Cardiac muscle cell (in vitro differentiated cells and primary cell): ENCODE measurements at regions not wholly inside any gene's neighbourhood (a gene's known extent, or its start where the extent isn't known, plus 50 kb on each side); places are given as distances from the start of the nearest gene placed in this dataset.
"Not testable (repeated sequence)": the region's sequence is repeated elsewhere in the genome, so short reads cannot be mapped to it uniquely, and the experiment has no call there.

Experiments used
- DNase-seq, 2 donors: peaks; one replicate each; pipeline versions ENCODE4 v3.0.0 to v3.0.0-alpha.2; 2010 to 2017; ENCODE audit warnings: low read depth in 1 of 2, low spot score in 1 of 2
- H3K27ac ChIP-seq: fragments of 200-600 bp; sonication (generic); 2 replicates; pipeline ENCODE4 v1.5.1; 2016
- H3K27me3 ChIP-seq: fragments of 200-600 bp; sonication (generic); 2 replicates; pipeline ENCODE4 v1.6.0; 2016; ENCODE audit warnings: control low read depth
- H3K36me3 ChIP-seq: fragments of 200-600 bp; sonication (generic); 2 replicates; pipeline ENCODE4 v1.5.1; 2016; ENCODE audit warnings: control low read depth
- H3K4me1 ChIP-seq: fragments of 200-600 bp; sonication (generic); 2 replicates; pipeline ENCODE4 v1.8.1; 2017; ENCODE audit warnings: low read depth, mild to moderate bottlenecking, mixed run types
- H3K4me3 ChIP-seq: fragments of 200-600 bp; sonication (generic); 2 replicates; pipeline ENCODE4 v1.5.1; 2016; ENCODE audit warnings: mild to moderate bottlenecking
- H3K9me3 ChIP-seq: fragments of 200-600 bp; sonication (generic); 2 replicates; pipeline ENCODE4 v1.5.1; 2017; ENCODE audit warnings: low read depth, mild to moderate bottlenecking, control low read depth
- TF ChIP-seq, protein P1 (sequence below): IDR thresholded peaks from 2 replicates; pipeline ENCODE4 v1.5.1; 2012; ENCODE audit warnings: low read depth, mild to moderate bottlenecking, low read length

GRCh38 chr11:92098172-92098571 lies 126.4 kb upstream of the FAT3 start:
- peak in 1 of 2 donors; percentile 1 for DNase-seq
- no peaks in the 10 kb centered on the region for H3K4me1 ChIP-seq
- no peaks in the 10 kb centered on the region for H3K36me3 ChIP-seq
- no peak overlapping the region for H3K4me3 ChIP-seq
- no peaks in the 10 kb centered on the region for H3K9me3 ChIP-seq
- no peak overlapping the region for H3K27ac ChIP-seq
- TF ChIP-seq, protein P1, sequence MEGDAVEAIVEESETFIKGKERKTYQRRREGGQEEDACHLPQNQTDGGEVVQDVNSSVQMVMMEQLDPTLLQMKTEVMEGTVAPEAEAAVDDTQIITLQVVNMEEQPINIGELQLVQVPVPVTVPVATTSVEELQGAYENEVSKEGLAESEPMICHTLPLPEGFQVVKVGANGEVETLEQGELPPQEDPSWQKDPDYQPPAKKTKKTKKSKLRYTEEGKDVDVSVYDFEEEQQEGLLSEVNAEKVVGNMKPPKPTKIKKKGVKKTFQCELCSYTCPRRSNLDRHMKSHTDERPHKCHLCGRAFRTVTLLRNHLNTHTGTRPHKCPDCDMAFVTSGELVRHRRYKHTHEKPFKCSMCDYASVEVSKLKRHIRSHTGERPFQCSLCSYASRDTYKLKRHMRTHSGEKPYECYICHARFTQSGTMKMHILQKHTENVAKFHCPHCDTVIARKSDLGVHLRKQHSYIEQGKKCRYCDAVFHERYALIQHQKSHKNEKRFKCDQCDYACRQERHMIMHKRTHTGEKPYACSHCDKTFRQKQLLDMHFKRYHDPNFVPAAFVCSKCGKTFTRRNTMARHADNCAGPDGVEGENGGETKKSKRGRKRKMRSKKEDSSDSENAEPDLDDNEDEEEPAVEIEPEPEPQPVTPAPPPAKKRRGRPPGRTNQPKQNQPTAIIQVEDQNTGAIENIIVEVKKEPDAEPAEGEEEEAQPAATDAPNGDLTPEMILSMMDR: no peak
- no peaks in the 10 kb centered on the region for H3K27me3 ChIP-seq

- no peaks in the 10 kb centered on the region for H3K27me3 ChIP-seq
- H3K4me1 ChIP-seq: no peaks in the 10 kb centered on the region
- TF ChIP-seq, protein P1: no peak
- no peak overlapping the region for H3K27ac ChIP-seq
- DNase-seq: no peak
- no peaks in the 10 kb centered on the region for H3K9me3 ChIP-seq
- H3K4me3 ChIP-seq: no peak overlapping the region
- no peaks in the 10 kb centered on the region for H3K36me3 ChIP-seq
Measured at GRCh38 chr11:92087725-92088537, 136.7 kb upstream of the FAT3 start.

DNA sequence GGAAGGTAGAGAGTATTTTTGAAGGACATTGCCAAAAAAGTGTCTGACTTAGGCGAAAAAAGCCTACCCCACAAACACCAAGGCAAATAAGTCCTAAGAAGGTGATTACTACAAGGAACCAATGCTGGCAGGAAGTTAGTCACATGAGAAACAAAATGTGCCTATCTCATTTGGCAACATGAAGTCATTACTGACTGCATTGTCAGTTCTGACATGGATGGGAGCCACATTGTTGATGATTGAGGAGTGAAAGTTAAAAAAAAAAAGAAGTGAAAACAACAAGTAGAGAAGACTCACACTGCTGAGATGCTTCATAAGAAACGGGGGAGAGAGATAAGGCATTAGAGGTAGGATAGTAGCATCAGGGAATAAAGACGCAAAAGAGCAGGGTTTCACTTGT lies 141.5 kb upstream of the FAT3 start:
- DNase-seq: no peak
- no peaks in the 10 kb centered on the region for H3K27me3 ChIP-seq
- H3K27ac ChIP-seq: no peak overlapping the region
- H3K36me3 ChIP-seq: no peaks in the 10 kb centered on the region
- no peaks in the 10 kb centered on the region for H3K4me1 ChIP-seq
- no peaks in the 10 kb centered on the region for H3K9me3 ChIP-seq
- no peak overlapping the region for H3K4me3 ChIP-seq
- TF ChIP-seq, protein P1: no peak

DNA sequence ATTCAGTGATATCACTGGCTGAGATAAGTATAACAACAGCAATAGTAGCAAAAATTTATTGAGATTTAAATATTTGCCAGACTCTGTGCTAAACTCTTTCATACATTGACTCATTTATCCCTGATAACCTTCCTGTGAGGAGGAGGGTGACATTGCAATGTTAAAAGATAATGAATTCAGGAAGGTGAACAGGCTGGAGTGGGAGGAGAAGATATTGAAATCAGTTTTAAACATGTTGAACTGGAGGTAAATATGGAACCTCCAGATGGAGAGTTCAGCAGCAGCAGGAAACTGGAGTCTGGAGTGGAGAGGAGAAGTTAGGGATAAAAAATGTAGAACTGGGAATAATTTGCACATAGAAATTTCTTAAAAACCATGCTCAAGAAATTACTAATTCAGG lies 142.0 kb upstream of the FAT3 start:
- Histone ChIP-seq H3K4me3 (no peak overlapping the region), H3K4me1 (no peaks in the 10 kb centered on the region), H3K36me3 (no peaks in the 10 kb centered on the region), H3K9me3 (no peaks in the 10 kb centered on the region), H3K27ac (no peak overlapping the region), H3K27me3 (no peaks in the 10 kb centered on the region)
- TF ChIP-seq, protein P1: no peak
- DNase-seq: no peak

GRCh38 chr11:92074498-92074897 lies 150.1 kb upstream of the FAT3 start:
- not testable (repeated sequence) for H3K27me3 ChIP-seq, H3K36me3 ChIP-seq, H3K4me3 ChIP-seq, H3K27ac ChIP-seq, DNase-seq, H3K4me1 ChIP-seq, H3K9me3 ChIP-seq

DNA sequence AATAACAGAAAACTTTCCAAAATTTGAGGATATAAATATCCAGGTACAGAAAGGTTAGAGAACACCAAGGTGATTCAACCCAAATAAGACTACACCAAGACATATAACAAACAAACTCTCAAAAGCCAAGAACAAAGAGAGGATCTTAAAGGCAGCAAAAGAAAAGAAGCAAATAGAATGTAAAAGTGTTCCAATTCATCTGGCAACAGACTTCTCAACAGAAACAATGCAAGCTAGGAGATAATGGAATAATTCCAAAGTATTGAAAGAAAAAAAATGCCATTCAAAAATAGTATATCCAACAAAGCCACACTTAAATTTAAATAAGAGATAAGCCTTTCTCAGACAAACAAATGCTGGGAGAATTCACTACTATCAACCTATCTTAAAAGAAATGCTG lies 153.0 kb upstream of the FAT3 start:
- Histone ChIP-seq H3K36me3 (no peaks in the 10 kb centered on the region), H3K9me3 (no peaks in the 10 kb centered on the region), H3K27me3 (peaks cover under 1% of the 10 kb centered on the region), H3K27ac (no peak overlapping the region), H3K4me3 (no peak overlapping the region), H3K4me1 (no peaks in the 10 kb centered on the region)
- TF ChIP-seq, protein P1: no peak
- no peak for DNase-seq
